CD4-positive, alpha-beta T cell (primary cell): ENCODE measurements at regions not wholly inside any gene's neighbourhood (a gene's known extent, or its start where the extent isn't known, plus 50 kb on each side); places are given as distances from the start of the nearest gene placed in this dataset.
"Not testable (repeated sequence)": the region's sequence is repeated elsewhere in the genome, so short reads cannot be mapped to it uniquely, and the experiment has no call there.

Experiments used
- ATAC-seq: fragments of 200-7000 bp; cut with Tn5 transposase; one replicate; pipeline ENCODE4 v1.10.0; 2022; ENCODE audit warnings: mild to moderate bottlenecking; ENCODE audit not compliant: poor library complexity
- CTCF ChIA-PET: fragments of 350-600 bp; sonication (Branson Sonifier 250); formaldehyde crosslinking; loops from one replicate; lab custom pipeline; 2021; ENCODE audit warnings: antibody characterized with exemption, inconsistent platforms; lab: Charles Lee
- POLR2A ChIA-PET: fragments of 350-600 bp; sonication (Branson Sonifier 250); formaldehyde crosslinking; loops from one replicate; lab custom pipeline; 2021; ENCODE audit warnings: antibody characterized with exemption, inconsistent platforms; lab: Charles Lee
- DNase-seq, 14 experiments: peaks; one replicate each; pipeline ENCODE4 v3.0.0-alpha.2; 2013 to 2020; ENCODE audit warnings: mixed read lengths in 2 of 14
- H3K27ac ChIP-seq, 2 donors: one replicate each; pipeline versions ENCODE4 v1.5.1 to v1.7.0; 2013; ENCODE audit warnings: low read length in 2 of 2, low read depth in 1 of 2, mild to moderate bottlenecking in 1 of 2
- H3K27me3 ChIP-seq, 2 experiments: 1 replicate in 1 of 2; 2 replicates in 1 of 2; pipeline versions ENCODE4 v1.6.1 to v1.7.0; 2013; ENCODE audit warnings: low read length in 2 of 2, control low read depth in 1 of 2, mild to moderate bottlenecking in 1 of 2, moderate library complexity in 1 of 2; ENCODE audit not compliant: insufficient read depth in 2 of 2, control insufficient read depth in 1 of 2
- H3K36me3 ChIP-seq: one replicate; pipeline ENCODE4 v1.6.1; 2013; ENCODE audit warnings: low read length, control low read depth; ENCODE audit not compliant: insufficient read depth
- H3K4me1 ChIP-seq: one replicate; pipeline ENCODE4 v1.6.1; 2013; ENCODE audit warnings: low read length, control low read depth; ENCODE audit not compliant: insufficient read depth
- H3K4me3 ChIP-seq: one replicate; pipeline ENCODE4 v1.5.1; 2013; ENCODE audit warnings: mild to moderate bottlenecking, low read length, moderate library complexity
- H3K9me3 ChIP-seq, 2 experiments: 1 replicate in 1 of 2; 2 replicates in 1 of 2; pipeline versions ENCODE4 v1.6.1 to v1.7.0; 2013; ENCODE audit warnings: low read length in 2 of 2, mild to moderate bottlenecking in 2 of 2, control low read depth in 1 of 2, moderate library complexity in 1 of 2; ENCODE audit not compliant: control insufficient read depth in 1 of 2, insufficient read depth in 1 of 2
- H3K27ac Mint-ChIP-seq: one replicate; pipeline ENCODE4 v1.8.0; 2020; ENCODE audit warnings: mixed read lengths
- H3K27me3 Mint-ChIP-seq: one replicate; pipeline ENCODE4 v1.8.0; 2021; ENCODE audit warnings: mixed read lengths
- H3K36me3 Mint-ChIP-seq: one replicate; pipeline ENCODE4 v1.8.0; 2021; ENCODE audit warnings: low read depth, mixed read lengths
- H3K4me1 Mint-ChIP-seq: one replicate; pipeline ENCODE4 v1.8.0; 2021; ENCODE audit warnings: low read depth, mixed read lengths
- H3K4me3 Mint-ChIP-seq: one replicate; pipeline ENCODE4 v1.8.0; 2020; ENCODE audit warnings: mild to moderate bottlenecking, mixed read lengths
- H3K9me3 Mint-ChIP-seq: one replicate; pipeline ENCODE4 v1.8.0; 2020; ENCODE audit warnings: mixed read lengths
- intact Hi-C, 2 experiments: fragments of 100-400 bp; cut with DNase I in 1 of 2; cut with micrococcal nuclease in 1 of 2; formaldehyde crosslinking; loops; one replicate each; pipeline versions ENCODE4 v1.15.1 to v1.9.0; 2023 to 2025; cut with DNase I, micrococcal nuclease
- TF ChIP-seq, protein P1 (sequence below): fragments of 200-600 bp; IDR thresholded peaks from one replicate; pipeline ENCODE4 v1.8.0; 2022; ENCODE audit warnings: antibody characterized with exemption, mild to moderate bottlenecking

DNA sequence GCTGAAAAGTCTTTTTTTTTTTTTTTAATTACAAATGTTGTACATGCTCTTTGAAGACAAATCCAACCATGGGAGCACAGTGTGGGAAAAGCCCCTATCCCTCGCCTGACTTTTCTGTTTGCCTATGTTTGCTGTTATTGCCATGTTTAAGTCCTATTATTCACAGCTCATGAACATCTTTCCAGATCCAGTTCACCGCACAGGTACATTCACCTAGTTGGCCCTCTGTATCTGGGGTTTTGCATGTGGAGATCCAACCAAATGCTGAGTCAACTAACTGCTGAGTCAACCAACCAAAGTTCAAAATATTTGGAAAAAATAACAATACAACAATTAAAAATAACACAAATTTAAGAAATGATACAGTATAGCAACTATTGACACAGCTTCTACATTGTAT, 100.1 kb upstream of the CLNK start:
- Mint-ChIP-seq H3K4me3 (no peak overlapping the region), H3K27me3 (peaks cover 5% of the 10 kb centered on the region), H3K36me3 (no peaks in the 10 kb centered on the region), H3K4me1 (no peaks in the 10 kb centered on the region), H3K9me3 (peaks cover 2% of the 10 kb centered on the region), H3K27ac (no peak overlapping the region)
- no peaks in the 10 kb centered on the region for H3K27me3 ChIP-seq
- H3K27ac ChIP-seq = no peak overlapping the region
- POLR2A ChIA-PET = no interaction called here
- intact Hi-C loops = no loop called here
- TF ChIP-seq, protein P1, sequence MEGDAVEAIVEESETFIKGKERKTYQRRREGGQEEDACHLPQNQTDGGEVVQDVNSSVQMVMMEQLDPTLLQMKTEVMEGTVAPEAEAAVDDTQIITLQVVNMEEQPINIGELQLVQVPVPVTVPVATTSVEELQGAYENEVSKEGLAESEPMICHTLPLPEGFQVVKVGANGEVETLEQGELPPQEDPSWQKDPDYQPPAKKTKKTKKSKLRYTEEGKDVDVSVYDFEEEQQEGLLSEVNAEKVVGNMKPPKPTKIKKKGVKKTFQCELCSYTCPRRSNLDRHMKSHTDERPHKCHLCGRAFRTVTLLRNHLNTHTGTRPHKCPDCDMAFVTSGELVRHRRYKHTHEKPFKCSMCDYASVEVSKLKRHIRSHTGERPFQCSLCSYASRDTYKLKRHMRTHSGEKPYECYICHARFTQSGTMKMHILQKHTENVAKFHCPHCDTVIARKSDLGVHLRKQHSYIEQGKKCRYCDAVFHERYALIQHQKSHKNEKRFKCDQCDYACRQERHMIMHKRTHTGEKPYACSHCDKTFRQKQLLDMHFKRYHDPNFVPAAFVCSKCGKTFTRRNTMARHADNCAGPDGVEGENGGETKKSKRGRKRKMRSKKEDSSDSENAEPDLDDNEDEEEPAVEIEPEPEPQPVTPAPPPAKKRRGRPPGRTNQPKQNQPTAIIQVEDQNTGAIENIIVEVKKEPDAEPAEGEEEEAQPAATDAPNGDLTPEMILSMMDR = no peak
- DNase-seq (no peak), ATAC-seq (no peak)
- H3K4me3 ChIP-seq = no peak overlapping the region
- CTCF ChIA-PET = no interaction called here
- no peaks in the 10 kb centered on the region for H3K4me1 ChIP-seq
- no peaks in the 10 kb centered on the region for H3K36me3 ChIP-seq
- no peaks in the 10 kb centered on the region for H3K9me3 ChIP-seq

DNA sequence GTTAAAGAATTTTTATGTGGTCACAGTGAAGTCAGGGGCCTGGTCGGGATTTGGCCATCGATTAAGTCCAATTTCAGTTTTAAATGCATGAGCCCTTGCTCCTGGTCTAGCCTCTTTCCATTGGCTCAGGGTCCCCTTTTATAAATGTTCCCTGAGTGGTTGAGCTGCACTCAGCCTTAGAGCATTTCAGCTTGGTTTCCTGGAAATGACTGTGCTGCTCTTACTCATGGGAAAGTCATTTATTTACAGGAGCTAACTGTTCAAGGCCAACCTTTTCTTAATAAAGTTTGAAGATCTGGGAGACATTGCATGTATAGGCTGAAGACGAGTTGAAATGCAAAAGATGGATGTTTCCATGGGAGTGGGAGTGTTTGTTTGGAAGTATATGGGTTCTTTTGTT, 98.8 kb upstream of the CLNK start:
- DNase-seq (no peak), ATAC-seq (no peak)
- Mint-ChIP-seq H3K27ac (no peak overlapping the region), H3K36me3 (no peaks in the 10 kb centered on the region), H3K27me3 (peaks cover 5% of the 10 kb centered on the region), H3K9me3 (peaks cover 2% of the 10 kb centered on the region), H3K4me3 (no peak overlapping the region), H3K4me1 (no peaks in the 10 kb centered on the region)
- TF ChIP-seq, protein P1 = no peak
- H3K27me3 ChIP-seq = no peaks in the 10 kb centered on the region
- H3K4me3 ChIP-seq = no peak overlapping the region
- H3K36me3 ChIP-seq = no peaks in the 10 kb centered on the region
- H3K4me1 ChIP-seq = no peaks in the 10 kb centered on the region
- ChIA-PET POLR2A (no interaction called here), CTCF (no interaction called here)
- no peaks in the 10 kb centered on the region for H3K9me3 ChIP-seq
- H3K27ac ChIP-seq = no peak overlapping the region
- intact Hi-C loops = no loop called here

DNA sequence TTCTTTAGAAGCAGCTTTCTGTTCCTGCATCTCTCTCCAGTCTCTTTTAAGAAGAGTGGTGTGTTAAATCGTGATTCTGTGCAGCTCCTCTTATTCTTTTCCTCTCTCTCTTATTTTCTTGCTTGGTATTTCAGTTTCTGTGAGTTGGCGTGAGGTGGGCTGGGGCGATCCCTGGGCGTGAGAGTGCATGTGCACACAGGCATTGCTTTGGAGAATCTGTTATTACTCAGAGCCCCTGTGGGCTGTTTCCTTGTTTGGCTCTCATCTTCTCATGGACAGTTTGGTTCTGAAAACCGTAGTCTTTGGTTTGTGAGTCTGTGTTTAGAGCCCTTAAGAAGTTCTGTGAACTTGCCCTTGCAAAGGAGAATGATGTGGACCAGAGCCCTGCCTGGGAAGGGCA, 97.2 kb upstream of the CLNK start:
- Histone ChIP-seq H3K9me3 (no peaks in the 10 kb centered on the region), H3K4me1 (no peaks in the 10 kb centered on the region), H3K4me3 (no peak overlapping the region), H3K27me3 (no peaks in the 10 kb centered on the region), H3K36me3 (no peaks in the 10 kb centered on the region), H3K27ac (no peak overlapping the region)
- Mint-ChIP-seq H3K9me3 (no peaks in the 10 kb centered on the region), H3K36me3 (no peaks in the 10 kb centered on the region), H3K4me3 (no peak overlapping the region), H3K27me3 (peaks cover 5% of the 10 kb centered on the region), H3K27ac (no peak overlapping the region), H3K4me1 (no peaks in the 10 kb centered on the region)
- intact Hi-C loops = no loop called here
- CTCF ChIA-PET = no interaction called here
- POLR2A ChIA-PET = no interaction called here
- ATAC-seq (no peak), DNase-seq (no peak)
- TF ChIP-seq, protein P1 = no peak

DNA sequence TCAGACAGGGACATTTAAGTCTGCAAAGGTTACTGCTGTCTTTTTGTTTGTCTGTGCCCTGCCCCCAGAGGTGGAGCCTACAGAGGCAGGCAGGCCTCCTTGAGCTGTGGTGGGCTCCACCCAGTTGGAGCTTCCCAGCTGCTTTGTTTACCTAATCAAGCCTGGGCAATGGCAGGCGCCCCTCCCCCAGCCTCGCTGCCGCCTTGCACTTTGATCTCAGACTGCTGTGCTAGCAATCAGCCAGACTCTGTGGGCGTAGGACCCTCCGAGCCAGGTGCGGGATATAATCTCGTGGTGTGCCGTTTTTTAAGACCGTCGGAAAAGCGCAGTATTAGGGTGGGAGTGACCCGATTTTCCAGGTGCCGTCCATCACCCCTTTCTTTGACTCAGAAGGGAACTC, 96.2 kb upstream of the CLNK start:
- H3K4me1 ChIP-seq, H3K4me3 Mint-ChIP-seq, H3K27ac ChIP-seq, H3K4me1 Mint-ChIP-seq, H3K9me3 Mint-ChIP-seq, H3K27me3 ChIP-seq, H3K9me3 ChIP-seq, ATAC-seq, H3K4me3 ChIP-seq, H3K27me3 Mint-ChIP-seq, intact Hi-C loops, POLR2A ChIA-PET, H3K36me3 Mint-ChIP-seq, H3K36me3 ChIP-seq, DNase-seq, H3K27ac Mint-ChIP-seq, CTCF ChIA-PET: not testable (repeated sequence)

DNA sequence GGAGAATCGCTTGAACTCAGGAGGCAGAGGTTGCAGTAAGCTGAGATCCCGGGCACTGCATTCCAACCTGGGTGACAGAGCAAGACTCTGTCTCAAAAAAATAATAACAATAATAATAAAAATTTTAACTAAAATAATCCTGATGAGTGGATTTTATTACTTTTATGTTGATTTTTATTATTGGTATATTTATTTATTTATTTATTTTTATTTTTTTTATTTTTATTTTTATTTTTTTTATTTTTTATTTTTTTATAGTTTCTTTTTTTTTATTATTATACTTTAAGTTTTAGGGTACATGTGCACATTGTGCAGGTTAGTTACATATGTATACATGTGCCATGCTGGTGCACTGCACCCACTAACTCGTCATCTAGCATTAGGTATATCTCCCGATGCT, 90.6 kb upstream of the CLNK start:
- H3K4me3 ChIP-seq, H3K4me3 Mint-ChIP-seq, ATAC-seq, intact Hi-C loops, DNase-seq, H3K4me1 ChIP-seq, H3K9me3 Mint-ChIP-seq, H3K27me3 ChIP-seq, CTCF ChIA-PET, H3K27ac Mint-ChIP-seq, H3K4me1 Mint-ChIP-seq, POLR2A ChIA-PET, H3K27ac ChIP-seq, H3K36me3 Mint-ChIP-seq, H3K27me3 Mint-ChIP-seq, H3K36me3 ChIP-seq, H3K9me3 ChIP-seq: not testable (repeated sequence)
